ENCODE measurements at regions not wholly inside any gene's neighbourhood (a gene's known extent, or its start where the extent isn't known, plus 50 kb on each side); places are given as distances from the start of the nearest gene placed in this dataset.

GRCh38 chr11:45551191-45551713, 114.2 kb downstream of the CHST1 start:
- no peak for FAIRE-seq
- Histone ChIP-seq H3K36me3 (ENCODE audit: control insufficient read depth in 2 of 2, extremely low read depth in 1 of 2, insufficient read depth in 2 of 2, low read length in 2 of 2) (no peaks in the 10 kb centered on the region), H3K27me3 (ENCODE audit: control insufficient read depth in 2 of 2, insufficient read depth in 2 of 2, low read length in 2 of 2) (no peaks in the 10 kb centered on the region), H3K9me1 (replicated peaks; ENCODE audit: control insufficient read depth, extremely low read depth, insufficient read depth, low read length) (no peaks in the 10 kb centered on the region), H4K20me1 (replicated peaks; ENCODE audit: control insufficient read depth, extremely low read depth, insufficient read depth, low read length) (no peaks in the 10 kb centered on the region), H3K4me1 (ENCODE audit: control insufficient read depth, extremely low read depth, insufficient read depth, low read length) (no peaks in the 10 kb centered on the region), H2AFZ (ENCODE audit: low read depth, low read length) (no peak overlapping the region), H3K27ac (ENCODE audit: insufficient read depth, low read depth, low read length) (no peak overlapping the region), H3K9ac (replicated peaks; ENCODE audit: extremely low read depth, insufficient read depth, low read length) (no peak overlapping the region), H3K9me3 (replicated peaks; ENCODE audit: control insufficient read depth, insufficient read depth, low read length) (no peaks in the 10 kb centered on the region), H3K79me2 (ENCODE audit: control insufficient read depth, insufficient read depth, low read length) (no peaks in the 10 kb centered on the region), H3K4me3 (replicated peaks in 1 of 3; ENCODE audit: insufficient read depth in 1 of 3, low read depth in 1 of 3, low read length in 3 of 3) (no peak overlapping the region), H3K4me2 (ENCODE audit: insufficient read depth, low read length) (no peak overlapping the region)
- CTCF ChIA-PET: interaction anchor here (0.6 to 0.9 kb wide), 2 partner anchors 104 to 221 kb away, joined by 3 to 4 read pairs; no protein-coding TSS in a partner anchor
- TF ChIP-seq POLR2A (IDR thresholded peaks at IDR 0.05; ENCODE audit: low read depth, low read length): no peak
- TF ChIP-seq JUN (IDR thresholded peaks at IDR 0.05; ENCODE audit: borderline replicate concordance, insufficient read depth, insufficient read length, low read depth): no peak
- TF ChIP-seq, protein P1, sequence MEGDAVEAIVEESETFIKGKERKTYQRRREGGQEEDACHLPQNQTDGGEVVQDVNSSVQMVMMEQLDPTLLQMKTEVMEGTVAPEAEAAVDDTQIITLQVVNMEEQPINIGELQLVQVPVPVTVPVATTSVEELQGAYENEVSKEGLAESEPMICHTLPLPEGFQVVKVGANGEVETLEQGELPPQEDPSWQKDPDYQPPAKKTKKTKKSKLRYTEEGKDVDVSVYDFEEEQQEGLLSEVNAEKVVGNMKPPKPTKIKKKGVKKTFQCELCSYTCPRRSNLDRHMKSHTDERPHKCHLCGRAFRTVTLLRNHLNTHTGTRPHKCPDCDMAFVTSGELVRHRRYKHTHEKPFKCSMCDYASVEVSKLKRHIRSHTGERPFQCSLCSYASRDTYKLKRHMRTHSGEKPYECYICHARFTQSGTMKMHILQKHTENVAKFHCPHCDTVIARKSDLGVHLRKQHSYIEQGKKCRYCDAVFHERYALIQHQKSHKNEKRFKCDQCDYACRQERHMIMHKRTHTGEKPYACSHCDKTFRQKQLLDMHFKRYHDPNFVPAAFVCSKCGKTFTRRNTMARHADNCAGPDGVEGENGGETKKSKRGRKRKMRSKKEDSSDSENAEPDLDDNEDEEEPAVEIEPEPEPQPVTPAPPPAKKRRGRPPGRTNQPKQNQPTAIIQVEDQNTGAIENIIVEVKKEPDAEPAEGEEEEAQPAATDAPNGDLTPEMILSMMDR (IDR thresholded peaks at IDR 0.05; ENCODE audit: extremely low read depth in 1 of 2, insufficient read depth in 1 of 2, low read depth in 1 of 2, low read length in 2 of 2): no peak
- TF ChIP-seq POLR2AphosphoS5 (IDR thresholded peaks at IDR 0.05; ENCODE audit: insufficient read depth, low read depth, low read length): no peak
- TF ChIP-seq GATA2 (IDR thresholded peaks at IDR 0.05; ENCODE audit: insufficient read depth, insufficient read length, low read depth, low read length): no peak
- no peak for TF ChIP-seq MYC (IDR thresholded peaks at IDR 0.05; ENCODE audit: low read depth, low read length)
- TF ChIP-seq FOS (IDR thresholded peaks at IDR 0.05; ENCODE audit: borderline replicate concordance, insufficient read depth, low read length): no peak
- no peak for TF ChIP-seq MAX (IDR thresholded peaks at IDR 0.05; ENCODE audit: insufficient read depth, insufficient read length)
- no peak for TF ChIP-seq EZH2 (IDR thresholded peaks at IDR 0.05; ENCODE audit: borderline replicate concordance, low read depth, low read length, severe bottlenecking)
- intact Hi-C loops (cut with micrococcal nuclease): no loop called here
- BruUV-seq (replicated peaks): no TSS peak
- no peak for DNase-seq (ENCODE audit: low read depth, low spot score)
- POLR2A ChIA-PET: no interaction called here
- dilution Hi-C loops (cut with MboI; ENCODE audit: extremely low pct_ligation_motif_present, low sequenced_read_pairs): no loop called here

Data from endothelial cell of umbilical vein (primary cell).